KG1 (cell line): ENCODE measurements at regions not wholly inside any gene's neighbourhood (a gene's known extent, or its start where the extent isn't known, plus 50 kb on each side); places are given as distances from the start of the nearest gene placed in this dataset.
"Not testable (repeated sequence)": the region's sequence is repeated elsewhere in the genome, so short reads cannot be mapped to it uniquely, and the experiment has no call there.

ENCODE experiments used
- DNase-seq: peaks from one replicate; lab custom pipeline; 2025; lab: John Stamatoyannopoulos, UW

DNA sequence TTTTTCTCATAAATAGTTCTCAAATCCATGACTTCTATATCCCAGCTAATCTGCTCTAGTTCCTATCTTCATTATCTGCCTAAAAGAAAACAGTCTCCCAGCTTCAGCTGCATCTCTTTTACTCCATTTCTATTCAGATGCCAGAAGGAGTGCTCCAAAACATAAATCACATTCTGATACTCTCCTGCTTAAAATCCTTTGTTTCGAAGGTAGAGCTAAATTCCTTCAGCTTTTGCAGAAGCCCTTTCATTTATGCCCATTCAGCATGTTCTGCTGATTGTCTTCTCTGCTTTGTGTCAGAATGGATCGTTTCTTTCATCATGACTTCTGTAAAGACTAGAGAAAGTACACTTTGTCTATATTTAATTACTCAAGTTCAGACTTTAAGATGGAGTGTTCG lies 440.1 kb upstream of the SMIM31 start:
- DNase-seq: no peak

DNA sequence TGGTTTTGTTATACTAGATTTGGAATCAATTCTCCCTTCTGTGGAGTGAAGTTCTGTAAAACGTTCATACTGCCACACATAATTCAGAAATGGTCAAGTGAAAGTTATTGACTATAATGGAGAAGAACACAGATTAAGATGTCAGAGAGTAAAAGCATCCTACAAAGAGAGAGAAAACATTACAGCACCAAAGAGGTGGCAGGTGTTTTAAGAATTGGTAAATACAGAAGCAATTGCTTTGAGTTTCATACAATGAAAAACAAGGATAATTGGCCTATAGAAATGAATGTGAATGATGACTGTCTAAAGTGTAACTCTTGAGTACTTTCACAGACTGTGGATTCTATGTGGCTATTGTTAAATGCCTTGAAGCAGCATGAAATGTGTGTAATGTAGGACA lies 435.6 kb upstream of the SMIM31 start:
- DNase-seq: no peak

DNA sequence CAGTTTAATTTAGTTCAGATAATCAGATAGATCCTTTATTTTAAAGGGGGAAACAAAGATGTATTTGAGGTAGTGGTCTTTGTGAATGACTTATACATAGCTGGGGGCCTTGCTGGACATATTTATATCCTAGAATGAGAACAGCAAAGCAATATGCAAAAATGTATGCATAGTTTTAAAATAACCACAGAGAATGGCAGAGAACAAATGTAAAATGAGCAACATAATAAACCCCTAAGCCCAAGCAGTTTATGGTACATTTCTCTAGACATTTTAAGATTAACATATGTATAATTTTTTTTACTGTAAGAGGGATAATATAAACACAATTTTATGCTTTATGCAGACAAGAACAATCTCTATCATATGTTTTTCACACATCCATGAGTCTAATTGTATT lies 434.2 kb upstream of the SMIM31 start:
- DNase-seq: no peak

DNA sequence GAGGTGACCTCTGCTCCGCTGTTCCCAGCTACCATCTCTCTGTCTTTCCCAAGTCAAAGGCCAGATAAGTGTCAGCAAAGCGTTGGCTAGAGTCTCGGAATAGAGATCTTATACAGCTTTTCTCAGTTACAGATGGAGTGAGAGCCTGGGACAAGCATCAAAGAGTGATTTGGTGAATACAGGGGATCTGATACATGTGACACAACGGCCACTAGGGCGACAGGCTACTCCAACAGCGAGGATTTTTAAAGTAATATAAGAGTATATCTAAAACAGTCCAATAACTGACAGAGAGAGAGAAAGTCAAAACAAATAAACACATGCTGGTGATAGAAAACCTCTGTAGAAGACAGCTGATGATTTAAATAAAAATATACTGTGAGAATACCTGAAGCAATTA lies 433.1 kb upstream of the SMIM31 start:
- DNase-seq: no peak

DNA sequence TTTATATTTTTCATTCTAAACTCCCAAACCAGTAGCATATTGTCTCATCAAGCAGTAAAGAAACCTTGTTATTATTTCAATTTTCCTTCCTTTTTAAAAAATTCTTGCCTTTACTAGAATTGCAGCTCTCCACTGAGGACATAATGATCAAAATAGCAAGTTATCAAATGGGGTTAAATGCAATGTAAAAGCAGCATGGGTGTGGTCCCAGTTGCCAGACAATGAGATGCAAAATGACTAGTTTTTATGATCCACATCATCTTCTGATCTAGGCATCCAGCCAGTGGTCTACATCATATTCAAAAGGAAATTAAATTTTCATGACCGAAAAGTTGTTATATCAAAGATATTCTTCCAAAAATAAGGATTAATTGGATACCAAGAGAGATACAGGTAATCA lies 427.9 kb upstream of the SMIM31 start:
- no peak for DNase-seq

DNA sequence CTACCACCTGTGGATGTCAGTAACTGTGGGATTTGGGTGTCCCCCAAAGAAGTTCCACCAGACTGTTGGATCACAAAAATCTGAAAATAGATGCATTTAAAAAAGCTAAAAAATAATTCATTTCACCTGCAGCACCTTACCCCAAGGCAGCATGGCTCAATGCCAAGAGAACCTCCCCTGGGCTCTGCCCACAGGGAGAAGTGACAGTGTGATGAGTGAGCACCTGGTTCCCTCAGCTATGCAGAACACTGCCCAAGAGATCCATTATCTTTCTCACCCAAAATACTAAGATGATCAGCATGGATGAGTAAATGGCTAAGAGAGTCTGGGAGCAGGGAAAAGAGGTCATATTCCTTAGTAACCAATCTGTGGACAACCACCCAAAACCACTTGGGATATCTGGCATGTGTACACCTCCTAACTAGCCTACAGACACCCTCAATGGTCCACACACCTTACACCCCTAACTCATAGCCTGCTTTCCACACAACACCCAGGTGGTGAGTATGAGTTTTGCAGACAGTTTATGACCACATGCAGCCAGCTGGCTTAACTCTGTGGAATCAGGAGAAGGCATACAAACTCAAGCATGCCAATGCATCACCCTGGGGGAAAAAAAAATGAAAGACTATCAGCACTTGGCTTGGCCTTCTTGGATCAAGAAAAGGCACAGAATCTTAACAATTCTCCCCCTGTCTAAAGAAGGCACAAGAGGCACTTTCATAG lies 416.5 kb upstream of the SMIM31 start:
- no peak for DNase-seq

DNA sequence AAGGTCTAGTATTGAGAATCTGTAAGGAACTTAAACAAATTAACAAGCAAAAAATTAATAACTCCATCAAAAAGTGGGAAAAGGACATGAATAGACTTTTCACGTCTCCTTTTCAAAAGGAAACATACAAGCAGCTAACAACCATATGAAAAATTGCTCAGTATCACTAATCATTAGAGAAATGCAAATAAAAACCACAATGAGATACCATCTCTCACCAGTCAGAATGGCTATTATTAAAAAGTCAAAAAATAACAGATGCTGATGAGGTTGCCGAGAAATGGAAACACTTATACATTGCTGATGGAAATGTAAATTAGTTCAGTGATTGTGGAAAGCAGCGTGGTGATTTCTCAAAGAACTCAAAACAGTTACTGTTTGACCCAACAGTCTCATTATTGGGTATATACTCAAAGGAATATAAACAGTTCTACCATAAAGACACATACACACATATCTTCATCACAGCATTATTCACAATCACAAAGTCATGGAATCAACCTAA lies 410.4 kb upstream of the SMIM31 start:
- no peak for DNase-seq

DNA sequence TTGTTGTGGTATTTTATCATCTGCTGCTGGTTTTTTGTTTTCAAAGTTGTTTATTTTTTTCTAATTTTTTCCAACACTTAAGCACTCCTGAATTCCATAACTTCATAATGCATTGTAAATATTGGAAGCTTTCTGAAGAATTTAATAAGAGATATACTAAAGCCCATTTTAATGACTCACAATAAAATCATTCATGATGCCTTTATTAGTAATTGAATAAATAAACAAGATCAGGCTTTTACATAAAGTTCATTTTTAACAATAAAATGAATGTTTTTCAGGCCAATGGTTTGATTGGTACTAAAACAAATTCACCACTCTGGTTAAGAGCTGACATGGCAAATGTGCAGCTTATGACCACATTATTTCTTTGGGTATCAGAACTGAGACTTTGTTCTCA lies 408.2 kb upstream of the SMIM31 start:
- no peak for DNase-seq

DNA sequence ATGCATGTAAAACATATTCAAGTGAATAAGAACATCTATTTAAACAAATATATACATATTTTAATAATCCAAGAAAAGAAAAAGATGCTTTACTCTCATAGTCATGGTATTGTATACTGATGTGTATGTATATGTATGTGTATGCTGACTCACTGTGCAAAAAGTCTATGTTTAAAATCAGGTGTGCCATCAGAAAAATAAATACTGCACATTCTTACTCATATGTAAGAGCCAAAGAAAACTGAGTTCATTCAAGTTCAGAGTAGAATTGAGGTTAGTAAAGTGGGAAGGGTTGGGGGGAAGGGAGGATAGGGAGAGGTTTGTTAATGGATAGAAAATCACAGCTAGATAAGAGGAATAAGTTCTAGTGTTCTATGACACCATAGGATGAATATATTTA lies 403.9 kb upstream of the SMIM31 start:
- no peak for DNase-seq

DNA sequence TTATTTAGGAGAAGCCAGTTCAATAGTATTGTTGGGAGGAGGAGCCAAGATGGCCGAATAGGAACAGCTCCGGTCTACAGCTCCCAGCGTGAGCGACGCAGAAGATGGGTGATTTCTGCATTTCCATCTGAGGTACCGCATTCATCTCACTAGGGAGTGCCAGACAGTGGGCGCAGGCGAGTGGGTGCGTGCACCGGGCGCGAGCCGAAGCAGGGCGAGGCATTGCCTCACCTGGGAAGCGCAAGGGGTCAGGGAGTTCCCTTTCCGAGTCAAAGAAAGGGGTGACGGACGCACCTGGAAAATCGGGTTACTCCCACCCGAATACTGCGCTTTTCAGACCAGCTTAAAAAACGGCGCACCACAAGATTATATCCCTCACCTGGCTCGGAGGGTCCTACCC lies 403.2 kb upstream of the SMIM31 start:
- not testable (repeated sequence) for DNase-seq

DNA sequence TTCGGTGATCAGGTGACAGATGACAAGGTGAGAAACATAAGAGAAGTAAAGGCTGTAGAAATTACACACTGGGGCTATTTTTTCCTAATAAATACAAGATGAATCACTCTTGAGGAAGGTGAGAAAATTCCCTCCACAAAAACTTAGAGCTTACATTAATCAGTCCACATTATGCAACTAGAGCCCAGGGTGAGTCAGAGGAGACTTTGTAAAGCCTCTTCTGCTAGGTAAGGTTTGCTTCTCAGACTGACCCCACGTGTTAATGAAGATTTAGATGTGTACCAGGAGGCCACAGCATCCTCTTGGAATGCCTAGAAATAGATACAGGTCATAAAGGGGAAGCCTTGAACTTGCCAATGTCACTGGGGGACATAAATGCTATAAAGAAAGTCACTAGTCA lies 396.0 kb upstream of the SMIM31 start:
- DNase-seq: no peak

DNA sequence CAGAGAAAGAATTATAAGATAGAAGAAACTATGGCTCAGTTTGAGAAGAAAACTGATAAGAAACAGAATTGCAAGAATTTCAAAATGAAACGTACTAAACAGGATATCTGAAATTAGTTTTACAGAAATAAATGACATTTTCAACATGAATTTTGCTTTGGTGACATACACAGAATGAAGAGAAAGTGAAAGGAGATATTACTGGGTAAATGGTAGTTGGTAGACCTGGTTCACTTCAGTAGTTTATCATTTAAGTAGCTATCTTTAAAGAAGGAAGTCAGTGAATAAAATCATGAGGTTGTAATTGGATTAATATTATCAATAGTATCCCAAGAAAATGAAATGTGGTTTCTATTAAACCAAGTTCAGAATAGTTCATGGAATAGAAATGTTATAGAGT lies 395.5 kb upstream of the SMIM31 start:
- no peak for DNase-seq

DNA sequence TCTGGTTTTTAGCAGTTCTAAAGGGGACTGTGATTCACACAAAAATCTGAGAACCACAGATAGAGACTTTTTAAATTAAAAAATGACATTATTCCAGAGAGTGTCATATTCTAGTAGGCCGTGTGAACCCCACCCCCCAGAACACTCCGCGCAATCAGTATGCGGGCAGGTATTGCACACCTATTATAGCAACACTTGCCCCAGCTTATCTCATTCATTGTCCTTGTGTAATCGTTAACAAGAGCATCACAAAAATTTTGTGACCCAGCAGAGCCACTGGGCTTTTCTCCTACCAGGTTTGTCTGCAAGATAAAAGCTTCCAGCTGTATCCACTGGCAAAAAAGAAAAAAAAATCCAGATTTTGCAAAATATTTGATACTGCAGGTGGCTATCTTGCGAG lies 394.1 kb upstream of the SMIM31 start:
- DNase-seq: no peak

DNA sequence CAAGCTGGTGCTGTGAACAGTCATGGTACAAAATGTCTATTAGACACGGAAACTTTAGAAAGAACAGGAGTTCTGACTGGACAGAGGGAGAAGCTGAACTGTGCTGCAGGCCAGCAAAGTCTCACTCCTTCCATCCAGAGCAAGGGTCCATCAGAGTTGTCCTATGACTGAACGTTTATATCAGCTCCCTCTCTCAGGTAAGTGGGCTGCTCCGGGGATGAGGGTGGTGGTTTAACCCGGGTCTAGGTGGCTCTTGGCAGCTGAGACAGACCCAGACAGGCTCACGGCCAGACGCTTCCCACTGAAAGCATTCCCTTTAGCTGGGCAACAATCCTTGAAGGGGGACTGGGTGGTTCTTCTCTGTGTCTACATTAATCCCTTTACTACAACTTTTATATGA lies 385.0 kb upstream of the SMIM31 start:
- no peak for DNase-seq

DNA sequence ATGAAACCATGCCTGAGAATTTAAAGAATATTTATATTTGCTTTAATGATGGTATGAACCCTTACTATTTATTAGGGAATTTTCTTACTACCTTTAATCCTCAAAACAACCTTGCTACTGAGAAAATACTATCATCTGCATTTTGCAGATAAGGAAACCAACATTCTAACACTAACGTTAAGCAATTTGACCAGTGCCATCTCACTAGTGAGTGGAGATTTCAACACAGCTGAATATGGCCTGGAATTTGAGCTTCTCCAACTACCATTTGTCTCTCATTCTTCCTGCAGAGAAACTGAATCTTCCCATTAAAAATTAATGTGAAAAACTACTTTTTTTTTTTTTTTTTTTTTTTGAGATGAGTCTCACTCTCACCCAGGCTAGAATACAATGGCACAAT lies 380.9 kb upstream of the SMIM31 start:
- DNase-seq: no peak

DNA sequence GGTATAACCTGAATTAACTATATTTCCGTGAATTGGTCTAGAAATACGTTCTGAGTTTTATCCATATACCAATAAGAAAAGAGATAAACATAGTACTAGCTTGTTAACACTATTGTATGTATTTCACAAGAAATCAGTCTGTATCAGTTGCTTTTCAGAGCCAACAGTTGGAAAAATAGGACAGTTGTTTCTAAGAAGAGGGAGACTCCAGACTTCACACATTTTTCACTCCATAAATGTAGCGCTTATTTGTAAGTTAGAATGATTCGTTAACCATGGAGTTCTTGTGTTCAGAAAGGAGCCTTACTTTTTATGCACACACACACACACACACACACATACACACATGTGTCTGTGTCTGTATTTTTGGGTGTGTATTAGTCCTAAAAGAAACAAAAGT lies 376.7 kb upstream of the SMIM31 start:
- DNase-seq: no peak

DNA sequence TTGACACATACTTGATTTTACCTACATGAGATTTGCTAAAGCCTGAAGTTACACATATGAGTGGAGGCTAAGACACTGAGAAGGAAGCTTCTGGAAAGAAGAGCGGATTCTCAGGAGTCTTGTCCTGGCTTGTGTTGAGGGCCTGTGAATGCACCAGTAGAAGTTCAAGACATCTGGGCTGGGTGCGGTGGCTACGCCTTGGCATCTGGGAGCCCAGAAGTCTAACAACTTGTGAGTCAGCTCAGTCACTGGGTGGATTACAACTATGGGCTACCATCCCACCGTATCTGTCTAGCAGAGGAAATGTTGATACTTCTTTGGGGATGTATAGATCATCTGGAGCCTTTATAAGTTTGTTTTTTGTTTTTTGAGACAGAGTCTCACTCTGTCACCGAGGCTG lies 375.6 kb upstream of the SMIM31 start:
- no peak for DNase-seq

DNA sequence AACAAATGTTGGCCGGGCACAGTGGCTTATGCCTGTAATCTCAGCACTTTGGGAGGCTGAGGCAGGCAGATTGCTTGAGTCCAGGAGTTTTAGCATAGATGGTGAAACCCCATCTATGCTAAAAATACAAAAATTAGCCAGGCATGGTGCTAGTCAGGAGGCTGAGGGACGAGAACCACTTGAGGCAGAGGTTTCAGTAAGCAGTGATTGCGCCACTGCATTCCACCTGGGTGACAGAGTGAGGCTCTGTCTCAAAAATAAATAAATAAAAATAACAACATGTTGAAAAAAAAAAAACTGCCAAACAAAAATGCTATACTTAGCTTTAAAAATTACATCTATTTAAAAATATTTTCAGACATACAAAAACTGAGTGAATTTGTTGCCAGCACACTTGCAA lies 374.2 kb upstream of the SMIM31 start:
- DNase-seq: no peak

DNA sequence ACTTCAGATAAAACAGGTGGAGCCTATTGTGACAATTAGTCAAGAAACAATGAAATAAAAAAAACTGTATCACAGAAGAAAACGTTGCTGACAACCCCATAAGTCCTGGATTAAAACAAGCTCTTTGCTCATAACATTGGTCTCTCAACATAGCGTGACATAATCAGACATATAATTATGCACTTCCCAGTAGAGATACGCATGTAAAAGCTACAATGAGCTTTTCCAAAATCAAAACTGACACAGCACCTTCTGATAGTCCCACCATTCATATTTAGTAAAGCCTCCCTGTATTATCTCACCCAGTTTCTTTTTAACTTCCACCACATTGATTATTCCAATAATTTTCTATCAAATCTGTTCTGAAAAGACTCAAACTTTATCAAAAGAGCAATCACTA lies 372.1 kb upstream of the SMIM31 start:
- no peak for DNase-seq

DNA sequence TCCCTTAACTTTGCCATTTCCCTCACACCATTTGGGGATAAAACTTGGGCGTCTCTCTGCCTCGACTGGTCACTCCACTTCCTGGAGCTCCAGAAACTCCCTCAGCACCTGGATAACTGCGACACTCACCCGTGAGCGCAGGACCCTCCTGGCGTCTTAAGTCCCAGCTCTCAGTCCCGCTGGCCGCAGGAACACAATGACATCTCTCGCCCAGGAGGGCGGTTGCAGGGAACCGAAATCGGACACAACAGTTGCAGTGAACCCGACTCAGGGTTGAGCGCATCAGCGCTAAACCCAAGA lies 370.9 kb upstream of the SMIM31 start:
- no peak for DNase-seq

DNA sequence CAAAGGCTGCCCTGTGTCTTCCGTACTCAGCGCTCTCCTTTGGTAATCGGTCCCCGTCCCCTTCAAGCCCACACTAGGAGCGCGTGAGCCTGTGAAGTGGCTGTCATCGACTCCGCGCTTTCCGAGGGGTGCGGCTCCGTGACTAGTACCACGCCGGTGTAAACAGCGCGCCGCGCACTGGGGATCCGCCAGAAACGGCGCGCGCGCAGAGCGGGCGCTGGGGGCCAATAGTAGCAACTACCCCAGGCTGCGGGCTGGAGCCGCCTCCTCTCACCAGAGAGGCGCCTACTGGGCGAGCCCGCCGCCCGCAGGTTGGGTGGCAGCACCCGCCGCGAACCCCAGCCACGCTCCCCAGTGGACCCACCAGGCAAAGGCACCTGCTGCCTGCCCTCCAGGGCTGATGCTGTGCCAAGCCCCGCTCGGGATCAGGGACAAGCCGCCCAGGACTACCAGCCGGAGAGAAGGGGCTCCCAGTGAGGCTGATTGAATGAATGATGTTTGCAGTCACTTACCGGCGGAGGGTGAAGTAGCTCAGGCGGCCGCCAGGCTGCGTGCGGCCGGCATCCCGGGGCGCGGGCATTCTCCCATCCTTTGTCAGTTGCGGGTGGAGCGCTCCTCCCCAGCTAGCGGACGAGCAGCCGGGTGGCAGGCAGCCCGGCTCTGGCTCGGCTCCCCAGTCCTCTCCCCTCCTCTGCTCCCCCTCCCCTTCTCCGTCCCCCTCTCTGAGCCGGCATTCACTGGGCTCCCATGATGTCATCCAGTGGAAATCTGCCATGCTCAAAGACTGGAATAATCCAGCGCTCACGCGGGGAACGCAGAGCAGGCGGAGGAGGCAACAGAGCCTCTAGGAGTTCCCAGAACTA lies 370.3 kb upstream of the SMIM31 start:
- no peak for DNase-seq

DNA sequence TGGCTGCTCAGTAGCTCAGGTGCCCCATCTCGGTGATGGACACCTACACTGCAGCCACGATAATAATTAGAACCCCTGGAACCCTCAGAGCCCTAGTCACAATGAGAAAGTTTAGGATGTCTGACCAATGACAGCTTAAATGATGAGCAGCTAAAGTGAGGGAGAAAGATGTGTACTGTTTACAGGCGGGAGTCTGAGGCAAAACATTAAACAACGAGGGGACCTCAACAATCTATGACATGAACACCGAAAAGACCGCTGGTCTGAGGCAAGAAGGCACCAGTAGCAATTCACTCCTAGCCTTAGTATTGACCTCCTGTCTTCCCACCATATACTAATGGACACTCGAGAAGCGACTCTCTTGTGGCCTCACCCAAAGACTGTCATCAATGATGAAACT lies 369.5 kb upstream of the SMIM31 start:
- DNase-seq: no peak

DNA sequence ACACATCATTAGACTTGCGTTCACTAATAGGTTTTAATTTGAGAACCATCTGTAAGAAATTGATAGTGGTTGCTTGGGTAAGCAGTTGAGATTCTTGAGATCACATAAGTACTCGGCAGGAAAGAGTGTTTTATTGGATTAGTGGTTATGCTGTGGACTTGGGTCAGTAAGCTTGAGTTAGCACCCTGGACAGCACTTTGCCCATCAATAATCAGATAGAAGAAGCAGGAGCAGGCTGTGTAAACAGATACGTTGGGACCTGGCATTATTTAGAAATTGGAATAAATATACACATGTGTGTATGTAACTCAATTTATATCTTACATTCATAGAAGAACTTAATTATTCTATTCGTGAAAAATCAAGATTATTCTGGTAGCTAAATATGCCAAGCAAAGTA lies 357.5 kb upstream of the SMIM31 start:
- no peak for DNase-seq

DNA sequence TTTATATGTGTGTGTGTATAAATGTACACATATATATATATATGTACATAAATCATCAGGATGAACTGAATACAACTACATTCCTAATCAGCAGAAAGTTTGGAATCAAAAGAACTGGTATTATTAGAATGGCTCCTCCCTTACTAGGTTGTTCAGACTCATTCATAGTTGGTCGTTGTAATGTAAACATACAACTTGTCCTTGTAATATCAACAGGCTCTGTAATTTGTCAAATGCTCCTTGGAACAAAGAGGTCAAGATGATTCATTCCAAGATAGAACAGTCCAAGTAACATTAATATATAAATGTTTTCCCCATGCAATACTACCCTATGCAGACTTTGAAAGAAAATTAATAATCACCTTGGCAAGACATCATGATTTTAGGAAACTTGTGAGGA lies 351.4 kb upstream of the SMIM31 start:
- DNase-seq: no peak
